Activated CD4-positive, CD25-positive, alpha-beta regulatory T cell treated with anti-CD3 and anti-CD28 coated beads, Interleukin-2, amount 50 U/mL, for 24 hours (primary cell): ENCODE measurements at regions not wholly inside any gene's neighbourhood (a gene's known extent, or its start where the extent isn't known, plus 50 kb on each side); places are given as distances from the start of the nearest gene placed in this dataset.
"Not testable (repeated sequence)": the region's sequence is repeated elsewhere in the genome, so short reads cannot be mapped to it uniquely, and the experiment has no call there.

Experiments
- ATAC-seq, 2 donors: fragments of 150-1000 bp; cut with Tn5 transposase; one replicate each; pipeline ENCODE4 v1.10.0; 2021; ENCODE audit warnings: mild to moderate bottlenecking in 1 of 2, moderate library complexity in 1 of 2

DNA sequence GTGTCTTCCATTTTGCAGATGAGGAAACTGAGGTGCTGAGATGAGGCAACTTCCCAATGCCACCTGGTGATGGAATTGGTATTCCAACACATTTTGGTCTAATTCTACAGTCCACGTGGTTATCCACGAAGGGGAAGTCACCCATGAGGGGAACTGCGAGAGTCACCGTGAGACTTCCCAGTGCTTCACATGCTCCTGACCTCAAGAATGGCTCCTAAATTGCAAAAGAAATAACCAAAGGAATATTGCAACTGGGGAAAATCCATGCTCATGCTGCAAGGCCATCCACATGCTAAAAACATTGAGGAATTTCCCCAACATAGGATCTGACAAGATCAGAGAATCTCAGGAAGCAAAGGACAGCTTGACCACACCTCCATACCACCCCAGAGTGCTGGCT is 153.9 kb downstream of the HS3ST3B1 start:
- ATAC-seq = no peak

GRCh38 chr17:14452856-14453255 is 152.0 kb downstream of the HS3ST3B1 start:
- ATAC-seq = no peak

GRCh38 chr17:14451729-14452191 is 150.9 kb downstream of the HS3ST3B1 start:
- ATAC-seq = no peak

- no peak for ATAC-seq
Measured at GRCh38 chr17:14448818-14449217, 147.9 kb downstream of the HS3ST3B1 start.

- no peak for ATAC-seq
Measured at GRCh38 chr17:14446825-14447224, 145.9 kb downstream of the HS3ST3B1 start.

DNA sequence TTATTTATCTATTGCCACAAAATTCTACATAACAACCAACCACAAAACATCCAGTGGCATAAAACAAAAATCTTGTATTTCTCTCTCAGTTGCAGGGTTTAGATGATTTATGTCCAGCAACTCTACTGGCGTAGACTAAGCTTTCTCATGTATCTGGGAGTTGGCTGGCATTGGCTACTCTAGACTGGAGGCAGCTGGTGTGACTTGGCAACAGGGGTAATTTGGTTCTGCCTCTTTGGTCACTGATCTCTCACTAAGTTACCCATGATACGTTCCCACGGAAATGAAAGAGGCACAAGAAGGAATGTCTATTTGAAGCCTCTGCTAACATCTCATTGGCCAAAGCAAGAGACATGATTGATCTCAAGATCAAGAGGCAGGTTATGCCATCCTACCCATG is 144.0 kb downstream of the HS3ST3B1 start:
- ATAC-seq = no peak

DNA sequence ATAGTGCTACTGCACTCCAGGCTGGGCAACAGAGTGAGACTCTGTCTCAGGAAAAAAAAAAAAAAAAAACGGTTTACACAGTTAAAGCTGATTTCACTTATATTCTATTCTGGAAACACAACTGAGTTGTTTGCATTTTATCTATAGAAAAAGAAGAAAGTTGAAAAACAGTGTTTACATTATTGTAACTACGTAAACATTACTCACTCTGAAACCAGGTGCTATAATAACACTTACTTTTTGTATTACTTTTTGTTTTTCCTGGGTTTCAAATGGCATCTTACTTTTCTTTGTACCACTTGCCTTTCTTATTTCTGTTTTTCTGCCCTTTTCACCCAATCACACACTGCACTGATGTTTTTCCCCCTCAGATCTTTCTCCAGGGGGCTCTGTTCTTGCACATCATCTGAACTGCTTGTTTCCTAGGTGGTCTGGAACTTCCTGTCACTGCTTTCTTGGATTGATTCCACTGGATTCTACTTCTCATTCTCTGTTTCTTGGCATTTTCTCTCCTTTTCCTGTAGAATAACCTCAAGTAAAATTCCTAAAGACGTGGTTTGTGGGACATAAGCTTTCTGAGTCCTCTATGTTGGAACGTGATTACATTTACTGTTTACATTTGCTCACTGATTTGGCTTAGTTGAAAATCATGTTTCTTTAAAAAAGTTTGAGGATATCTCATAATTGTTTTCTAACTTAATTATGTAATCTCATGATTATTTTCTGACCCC is 142.1 kb downstream of the HS3ST3B1 start:
- ATAC-seq = no peak

GRCh38 chr17:14437176-14437575 is 136.3 kb downstream of the HS3ST3B1 start:
- ATAC-seq = no peak

DNA sequence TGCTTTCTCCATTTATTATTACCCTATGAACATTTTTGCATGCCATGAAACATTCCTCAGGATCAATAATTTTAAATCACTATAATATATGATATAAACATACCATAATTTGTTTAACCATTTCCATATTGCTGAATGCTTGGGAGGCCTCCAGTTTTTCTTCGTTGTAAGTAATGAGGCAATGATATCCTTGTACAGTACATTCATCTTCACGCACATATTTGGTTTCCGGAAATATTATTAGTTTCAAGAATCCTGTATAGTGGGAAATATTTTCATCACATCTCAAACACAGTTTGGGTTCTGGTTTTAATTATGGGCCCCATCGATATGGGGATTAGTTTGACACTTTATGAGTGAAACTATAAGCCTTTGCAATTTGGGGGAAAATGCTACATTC is 135.4 kb downstream of the HS3ST3B1 start:
- no peak for ATAC-seq

DNA sequence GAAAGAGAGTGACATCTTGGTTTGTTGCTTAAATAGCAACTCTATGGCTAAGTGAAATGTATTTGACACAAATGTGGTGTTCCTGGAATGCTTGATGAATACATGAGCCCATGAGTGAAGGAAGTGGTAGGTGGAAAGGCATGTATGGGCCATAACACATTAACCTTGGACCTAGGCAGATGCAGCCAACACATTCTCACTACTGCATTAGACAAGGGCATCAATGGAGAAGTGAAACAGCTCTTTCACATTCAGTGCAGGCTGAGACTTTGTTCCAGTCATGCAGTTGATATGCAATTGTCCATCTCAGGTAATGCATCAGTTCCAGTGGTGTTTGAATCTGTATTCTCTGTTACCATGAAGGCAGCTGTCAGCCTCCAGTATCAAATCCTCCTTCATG is 133.6 kb downstream of the HS3ST3B1 start:
- ATAC-seq = no peak

DNA sequence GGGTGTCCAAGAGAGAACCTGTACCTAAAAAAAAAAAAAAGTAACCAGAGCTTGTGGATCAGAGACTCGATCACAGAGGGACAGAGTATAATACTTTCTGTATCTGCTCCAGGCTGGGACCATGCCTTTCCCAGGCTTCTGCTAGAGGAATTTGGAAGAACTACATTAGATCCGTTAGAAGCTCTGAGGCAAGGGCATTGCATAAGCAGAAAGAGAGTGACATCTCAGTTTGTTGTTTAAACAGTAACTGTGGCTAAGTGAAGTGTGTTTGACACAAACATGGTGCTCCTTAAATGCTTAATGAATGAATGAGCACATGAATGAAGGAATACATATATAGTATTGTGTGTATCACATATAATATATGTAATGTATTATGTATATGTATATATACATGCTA is 131.2 kb downstream of the HS3ST3B1 start:
- ATAC-seq = no peak

DNA sequence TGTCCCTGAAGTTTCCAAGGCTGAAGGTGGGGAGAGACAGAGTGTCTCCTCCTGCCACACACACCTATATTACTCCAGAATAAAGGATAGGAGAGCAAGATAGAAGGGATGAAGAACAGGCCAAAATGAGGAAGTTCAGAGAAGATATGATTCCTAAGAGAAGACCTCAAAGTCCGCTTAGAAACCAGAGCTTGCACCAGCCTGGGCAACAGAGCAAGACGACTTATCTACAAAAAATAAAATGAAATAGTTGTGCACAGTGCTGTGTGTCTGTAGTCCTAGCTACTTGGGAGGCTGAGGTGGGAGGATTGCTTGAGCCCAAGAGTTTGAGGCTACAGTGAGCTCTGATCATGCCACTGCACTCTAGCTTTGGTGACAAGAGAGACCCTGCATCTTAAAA is 128.2 kb downstream of the HS3ST3B1 start:
- no peak for ATAC-seq

DNA sequence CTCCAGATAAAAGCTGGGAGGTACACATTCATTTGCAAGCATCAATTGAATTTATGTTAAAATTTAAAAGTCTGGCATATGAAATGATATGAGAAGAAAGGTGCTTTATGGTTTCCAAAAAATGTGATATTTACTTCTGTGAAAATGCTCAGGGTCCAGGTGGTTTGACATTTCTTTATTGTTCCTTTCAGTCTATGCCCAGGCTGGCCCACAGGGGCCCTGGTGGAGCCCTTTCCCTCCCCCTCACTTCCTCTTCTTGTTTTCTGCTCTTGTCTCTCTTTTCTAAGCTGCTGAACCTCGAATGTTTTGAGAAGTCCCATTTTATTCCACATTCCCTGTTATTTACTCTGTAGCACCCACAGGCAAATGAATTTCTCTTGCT is 127.8 kb downstream of the HS3ST3B1 start:
- ATAC-seq = peak; percentile 37 to 52

DNA sequence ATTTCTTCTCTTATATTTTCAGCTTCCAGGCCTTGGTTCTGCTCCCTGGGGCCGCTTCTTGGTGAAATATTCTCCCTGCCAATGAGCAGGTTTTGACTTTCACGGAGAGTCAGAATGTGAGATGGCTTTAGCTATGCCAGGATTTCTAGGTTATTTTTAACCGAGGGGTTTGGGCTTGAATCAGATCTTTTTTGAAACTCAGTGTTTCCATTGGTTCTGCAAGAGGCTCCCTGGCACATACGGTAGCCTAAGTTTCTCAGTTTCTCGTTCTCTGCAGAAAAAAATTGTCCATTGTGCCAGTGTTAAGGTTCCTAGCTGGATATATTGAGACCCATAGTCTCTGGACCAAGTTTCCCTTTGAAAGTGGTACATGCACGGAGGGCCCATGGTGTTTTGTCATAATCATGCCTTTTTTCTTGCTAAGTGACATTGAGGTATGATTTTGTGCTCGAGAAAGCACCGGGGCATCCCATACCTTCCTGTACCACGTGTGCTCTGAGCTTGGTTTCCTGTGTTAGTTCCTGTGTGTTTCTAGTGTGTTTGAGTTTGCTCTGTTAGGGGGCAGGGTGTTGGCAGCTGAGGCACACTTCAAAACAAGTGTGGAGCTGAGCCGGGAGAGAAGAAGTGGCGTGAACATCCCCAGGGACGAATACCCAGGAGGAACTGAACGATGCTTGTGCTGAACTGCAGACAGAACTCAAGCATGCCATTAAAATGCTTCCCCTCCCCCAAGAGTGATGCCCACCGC is 127.2 kb downstream of the HS3ST3B1 start:
- peak; percentile 95 to 96 for ATAC-seq

GRCh38 chr17:14423156-14423555 is 122.3 kb downstream of the HS3ST3B1 start:
- not testable (repeated sequence) for ATAC-seq

DNA sequence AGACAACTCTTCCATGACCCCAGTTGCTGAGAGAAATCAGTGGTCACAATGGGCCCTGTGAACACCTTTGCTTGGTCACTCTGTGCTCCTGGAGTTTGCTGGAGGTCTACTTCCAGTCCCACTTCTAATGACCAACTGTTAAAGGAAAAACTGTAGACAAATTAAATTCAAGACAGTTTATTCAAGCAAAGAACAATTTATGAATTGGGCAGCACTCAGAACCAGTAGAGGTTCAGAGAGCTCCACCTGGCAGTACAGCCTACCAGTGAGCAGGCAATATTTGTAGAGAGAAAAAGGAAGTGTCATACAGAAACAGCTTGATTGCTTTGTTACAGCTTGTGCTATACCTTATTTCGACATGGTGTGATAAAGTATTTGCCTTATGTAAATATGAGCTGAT is 116.5 kb downstream of the HS3ST3B1 start:
- no peak for ATAC-seq

- ATAC-seq = no peak
Measured at GRCh38 chr17:14409292-14409691, 108.4 kb downstream of the HS3ST3B1 start.

GRCh38 chr17:14407541-14407940 is 106.7 kb downstream of the HS3ST3B1 start:
- ATAC-seq = no peak

DNA sequence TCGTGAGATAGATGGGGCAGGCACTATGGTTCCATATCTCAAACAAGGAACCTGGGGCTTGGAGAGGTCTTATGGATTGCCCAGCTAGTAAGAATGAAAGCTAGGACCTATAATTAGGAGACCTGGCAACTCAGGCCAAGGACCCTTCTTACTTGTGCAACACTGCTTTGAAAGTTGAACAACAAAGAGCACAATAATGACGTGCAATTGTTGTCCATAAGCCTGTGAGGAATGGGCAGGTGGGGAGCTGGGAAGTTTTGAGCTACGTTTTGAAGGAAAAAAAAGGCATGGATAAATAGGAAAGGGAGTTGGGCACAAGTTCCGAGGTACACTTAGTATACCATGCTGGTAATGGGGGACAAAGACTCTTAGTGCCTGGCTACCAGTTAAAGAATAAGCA is 104.3 kb downstream of the HS3ST3B1 start:
- no peak for ATAC-seq
